ENCODE measurements at regions not wholly inside any gene's neighbourhood (a gene's known extent, or its start where the extent isn't known, plus 50 kb on each side); places are given as distances from the start of the nearest gene placed in this dataset.
"Not testable (repeated sequence)": the region's sequence is repeated elsewhere in the genome, so short reads cannot be mapped to it uniquely, and the experiment has no call there.

DNA sequence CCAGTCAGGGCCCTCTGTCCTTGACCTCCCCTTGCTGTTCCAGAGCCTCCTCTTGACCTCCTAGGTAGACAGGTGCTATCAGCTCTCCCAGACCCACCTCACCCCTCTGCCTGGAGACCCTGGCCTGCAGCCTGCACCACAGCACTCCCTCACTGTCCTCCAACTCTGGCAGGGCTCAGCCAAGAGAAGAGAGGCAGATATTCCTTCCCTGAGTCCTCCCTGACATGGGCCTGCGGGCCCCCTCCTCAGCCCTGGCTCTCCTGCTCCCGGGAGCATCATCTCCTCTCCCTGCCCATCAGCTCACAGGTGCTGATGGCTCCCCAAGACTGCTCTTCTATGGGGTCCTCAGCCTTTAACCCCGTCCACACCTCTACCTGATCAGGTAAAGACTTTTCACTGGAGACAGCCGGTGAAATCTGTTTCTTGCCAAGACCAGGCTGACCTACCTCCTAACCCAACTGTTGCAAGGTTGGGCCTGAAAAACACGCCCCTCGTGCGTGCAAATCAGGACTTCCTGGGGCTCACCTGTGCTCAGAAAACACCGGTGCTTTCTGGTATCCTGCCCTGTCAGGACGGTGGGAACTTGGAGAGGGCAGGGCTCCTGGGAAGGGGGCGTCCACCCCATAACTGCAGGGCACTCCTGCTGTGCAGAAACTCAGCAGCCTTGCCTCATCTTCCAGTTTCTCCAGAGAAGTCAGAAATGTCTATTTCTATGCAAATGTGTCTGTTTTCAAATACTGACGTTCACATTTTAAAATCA lies 160.7 kb downstream of the SHANK2 start:
- no peak for DNase-seq
- H3K4me3 Mint-ChIP-seq = no peak overlapping the region
- no peak overlapping the region for H3K27ac Mint-ChIP-seq
- no peaks in the 10 kb centered on the region for H3K4me1 Mint-ChIP-seq
- ChIA-PET CTCF (no interaction called here), POLR2A (no interaction called here)
- no peaks in the 10 kb centered on the region for H3K36me3 Mint-ChIP-seq (ENCODE audit: low read depth)
- no peaks in the 10 kb centered on the region for H3K9me3 Mint-ChIP-seq
- peaks cover 3% of the 10 kb centered on the region for H3K27me3 Mint-ChIP-seq

DNA sequence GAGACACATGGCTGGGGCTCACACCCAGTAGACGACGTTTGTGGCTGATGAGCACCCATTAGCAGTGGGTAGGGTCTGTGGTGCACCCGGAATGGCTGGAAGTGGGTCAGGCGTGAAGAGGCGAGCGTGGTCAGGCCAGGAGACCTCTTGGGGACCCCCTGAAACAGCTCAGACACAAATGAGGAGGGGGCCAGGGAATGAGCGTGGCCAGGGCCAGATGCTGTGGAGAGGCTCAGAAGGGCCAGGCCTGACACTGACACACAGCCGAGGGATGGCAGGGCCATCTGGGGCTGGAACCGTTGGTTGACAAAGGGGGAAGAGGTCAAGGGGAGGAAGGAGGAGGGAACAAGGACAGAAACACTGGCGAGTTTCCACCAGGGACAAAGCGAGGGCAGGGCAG lies 162.8 kb downstream of the SHANK2 start:
- H3K27ac Mint-ChIP-seq = no peak overlapping the region
- H3K27me3 Mint-ChIP-seq = peaks cover 3% of the 10 kb centered on the region
- CTCF ChIA-PET = interaction anchor here (0.7 to 1.0 kb wide), 2 partner anchors 8 to 1055 kb away, joined by 3 read pairs; no protein-coding TSS in a partner anchor
- no peak for DNase-seq
- H3K4me3 Mint-ChIP-seq = no peak overlapping the region
- POLR2A ChIA-PET = no interaction called here
- H3K4me1 Mint-ChIP-seq = no peaks in the 10 kb centered on the region
- H3K36me3 Mint-ChIP-seq (ENCODE audit: low read depth) = no peaks in the 10 kb centered on the region
- no peaks in the 10 kb centered on the region for H3K9me3 Mint-ChIP-seq

- CTCF ChIA-PET; H3K36me3 Mint-ChIP-seq (ENCODE audit: low read depth): not testable (repeated sequence)
These were observed 163.8 kb downstream of the SHANK2 start for GRCh38 chr11:71088314-71089215.

GRCh38 chr11:71086687-71087258 lies 165.6 kb downstream of the SHANK2 start:
- DNase-seq = no peak
- Mint-ChIP-seq H3K27ac (no peak overlapping the region), H3K4me1 (no peaks in the 10 kb centered on the region), H3K9me3 (no peaks in the 10 kb centered on the region), H3K4me3 (no peak overlapping the region), H3K36me3 (ENCODE audit: low read depth) (no peaks in the 10 kb centered on the region), H3K27me3 (peaks cover 3% of the 10 kb centered on the region)
- POLR2A ChIA-PET = no interaction called here
- CTCF ChIA-PET = no interaction called here

More at GRCh38 chr11:71088314-71089215, 163.8 kb downstream of the SHANK2 start:
- H3K4me3 Mint-ChIP-seq, DNase-seq, H3K9me3 Mint-ChIP-seq, H3K4me1 Mint-ChIP-seq, H3K27ac Mint-ChIP-seq, POLR2A ChIA-PET, H3K27me3 Mint-ChIP-seq: not testable (repeated sequence)

DNA sequence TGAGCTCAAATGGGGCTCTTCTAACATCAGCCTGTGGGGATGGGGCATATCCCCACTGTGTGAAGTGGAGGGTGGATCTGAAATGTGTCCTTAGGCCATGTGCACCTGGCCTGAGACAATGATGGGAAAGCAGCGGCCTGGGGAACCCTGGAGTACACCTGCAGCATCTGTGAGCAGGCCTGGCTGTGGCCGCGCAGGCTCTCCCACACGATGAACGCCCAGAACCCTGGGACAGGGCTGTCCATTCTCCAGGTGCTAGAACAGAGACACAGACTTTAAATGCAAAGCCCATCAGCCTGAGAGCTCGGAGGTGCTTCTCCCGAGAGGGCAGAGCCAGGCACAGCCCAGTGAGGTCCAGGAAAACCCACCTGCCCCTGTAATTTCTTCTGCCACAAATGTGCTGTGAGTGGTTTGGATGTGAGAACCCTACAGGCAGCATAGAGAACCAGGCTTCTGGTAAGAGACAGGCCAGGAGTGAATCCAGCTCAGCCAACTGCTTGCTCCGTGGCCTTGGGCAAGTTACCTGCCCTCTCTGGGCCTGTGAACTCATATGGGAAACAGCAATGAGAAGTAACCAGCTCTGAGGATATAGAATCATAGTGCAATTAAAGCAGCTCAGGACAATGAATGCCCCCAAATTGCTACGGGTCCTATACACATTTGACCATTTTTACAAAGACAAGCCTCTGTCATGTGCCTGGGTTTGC lies 167.9 kb downstream of the SHANK2 start:
- no peaks in the 10 kb centered on the region for H3K9me3 Mint-ChIP-seq
- H3K36me3 Mint-ChIP-seq (ENCODE audit: low read depth) = no peaks in the 10 kb centered on the region
- ChIA-PET CTCF (no interaction called here), POLR2A (no interaction called here)
- no peaks in the 10 kb centered on the region for H3K4me1 Mint-ChIP-seq
- no peak overlapping the region for H3K4me3 Mint-ChIP-seq
- peaks cover 1% of the 10 kb centered on the region for H3K27me3 Mint-ChIP-seq
- DNase-seq = no peak
- no peak overlapping the region for H3K27ac Mint-ChIP-seq

GRCh38 chr11:71083105-71083504 lies 169.3 kb downstream of the SHANK2 start:
- CTCF ChIA-PET = no interaction called here
- H3K4me3 Mint-ChIP-seq = no peak overlapping the region

DNA sequence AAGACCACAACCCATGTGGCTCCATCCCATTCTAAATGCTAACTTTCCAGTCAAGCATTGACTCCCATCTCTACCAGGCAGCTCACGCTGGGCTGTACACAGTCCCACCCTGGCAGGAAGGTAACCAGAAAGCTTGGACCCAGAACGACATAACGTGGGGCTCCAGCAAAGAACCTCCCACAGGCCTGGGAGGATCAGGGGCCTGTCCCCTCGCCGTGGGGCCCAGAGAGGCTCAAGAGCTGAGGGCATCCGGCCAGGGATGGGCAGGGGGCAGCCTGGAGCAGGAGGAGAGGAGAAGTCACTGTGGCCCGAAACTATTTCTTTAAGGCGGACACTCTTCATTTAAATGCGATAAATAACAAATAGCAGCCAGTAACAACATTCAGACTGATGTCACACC lies 169.9 kb downstream of the SHANK2 start:
- H3K4me3 Mint-ChIP-seq = no peak overlapping the region
- H3K36me3 Mint-ChIP-seq (ENCODE audit: low read depth) = no peaks in the 10 kb centered on the region

More at GRCh38 chr11:71083105-71083504, 169.3 kb downstream of the SHANK2 start:
- POLR2A ChIA-PET = no interaction called here
- Mint-ChIP-seq H3K27me3 (no peaks in the 10 kb centered on the region), H3K36me3 (ENCODE audit: low read depth) (no peaks in the 10 kb centered on the region), H3K27ac (no peak overlapping the region), H3K9me3 (no peaks in the 10 kb centered on the region), H3K4me1 (no peaks in the 10 kb centered on the region)
- DNase-seq = no peak

DNA sequence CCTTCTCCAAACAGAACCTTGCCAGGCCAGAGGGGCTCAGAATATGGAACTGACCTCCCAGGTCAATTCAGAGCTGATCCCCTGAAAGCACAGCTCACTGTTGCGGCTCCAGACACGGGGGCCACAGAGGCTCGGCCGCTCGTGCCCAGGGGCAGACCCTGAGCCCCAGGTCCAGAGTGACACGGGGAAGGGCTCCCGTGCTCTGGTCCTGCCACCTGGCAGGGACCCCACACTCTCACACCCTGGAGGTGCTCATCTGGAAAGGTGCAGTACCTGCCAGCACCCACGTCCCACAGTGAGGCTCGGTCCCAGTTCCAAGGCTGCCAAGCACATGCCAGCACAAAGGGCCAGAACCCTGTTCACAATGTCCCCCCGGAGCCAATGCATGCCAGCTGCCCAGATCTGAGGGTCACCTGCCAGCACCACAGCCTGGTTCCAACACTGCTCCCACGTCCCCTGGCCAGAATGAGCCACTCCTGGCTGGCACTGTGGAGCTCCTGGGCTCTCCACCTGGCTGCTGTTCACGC lies 170.6 kb downstream of the SHANK2 start:
- no peak overlapping the region for H3K4me3 Mint-ChIP-seq
- H3K4me1 Mint-ChIP-seq = no peaks in the 10 kb centered on the region
- CTCF ChIA-PET = interaction anchor here (0.6 kb wide), 1 partner anchor 8 kb away, joined by 3 read pairs; no protein-coding TSS in a partner anchor
- no peaks in the 10 kb centered on the region for H3K27me3 Mint-ChIP-seq
- no peak overlapping the region for H3K27ac Mint-ChIP-seq
- H3K36me3 Mint-ChIP-seq (ENCODE audit: low read depth) = no peaks in the 10 kb centered on the region
- POLR2A ChIA-PET = no interaction called here
- DNase-seq = no peak
- no peaks in the 10 kb centered on the region for H3K9me3 Mint-ChIP-seq

More for the DNA sequence above, 169.9 kb downstream of the SHANK2 start:
- no peaks in the 10 kb centered on the region for H3K27me3 Mint-ChIP-seq
- ChIA-PET POLR2A (no interaction called here), CTCF (no interaction called here)
- no peaks in the 10 kb centered on the region for H3K4me1 Mint-ChIP-seq
- no peak overlapping the region for H3K27ac Mint-ChIP-seq
- H3K9me3 Mint-ChIP-seq = no peaks in the 10 kb centered on the region
- no peak for DNase-seq

DNA sequence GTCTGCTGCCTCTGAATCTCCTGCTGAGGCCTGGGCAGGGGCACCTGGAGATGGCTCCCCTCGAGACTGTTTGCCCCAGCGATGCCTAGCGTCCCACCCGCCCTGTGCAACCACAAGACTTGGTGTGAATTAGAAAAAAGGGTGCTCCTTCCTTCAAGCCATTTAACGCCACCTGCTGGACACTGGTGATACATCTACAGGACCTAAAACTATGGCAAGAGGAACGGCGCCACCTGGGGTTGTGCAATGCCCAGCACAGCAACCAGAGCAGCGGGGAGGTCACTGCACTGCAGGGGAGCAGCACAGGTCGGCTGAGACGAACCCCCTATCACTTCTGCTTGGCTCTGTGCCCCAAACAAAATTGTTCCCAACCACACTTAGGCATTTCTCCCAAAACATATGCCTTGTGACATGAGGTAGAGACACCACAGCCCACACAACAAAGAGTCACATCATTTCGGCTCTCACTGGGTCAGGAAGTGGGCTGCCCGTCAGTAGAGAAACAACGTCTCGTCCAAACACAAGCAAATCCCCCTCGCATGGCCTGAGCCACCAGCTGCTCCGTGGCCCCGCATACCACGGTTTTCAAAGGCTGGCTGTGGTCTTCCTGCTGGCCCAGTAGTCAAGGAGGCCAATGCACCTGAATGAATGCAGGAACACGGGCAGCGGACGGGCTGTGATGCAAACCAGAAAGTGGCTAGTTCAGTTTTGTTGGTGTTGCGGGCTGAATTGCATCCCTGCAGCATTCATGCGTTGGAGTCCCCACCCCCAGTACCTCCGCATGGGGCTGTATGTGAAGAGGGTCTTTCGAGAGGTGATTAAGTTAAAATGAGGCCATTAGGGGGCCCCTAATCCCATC lies 171.9 kb downstream of the SHANK2 start:
- Mint-ChIP-seq H3K27me3 (no peaks in the 10 kb centered on the region), H3K9me3 (no peaks in the 10 kb centered on the region), H3K4me3 (no peak overlapping the region), H3K27ac (no peak overlapping the region), H3K4me1 (no peaks in the 10 kb centered on the region), H3K36me3 (ENCODE audit: low read depth) (no peaks in the 10 kb centered on the region)
- ChIA-PET CTCF (no interaction called here), POLR2A (no interaction called here)
- peak; percentile 51 for DNase-seq

GRCh38 chr11:71079795-71080194 lies 172.6 kb downstream of the SHANK2 start:
- Mint-ChIP-seq H3K4me3 (no peak overlapping the region), H3K36me3 (ENCODE audit: low read depth) (no peaks in the 10 kb centered on the region), H3K9me3 (no peaks in the 10 kb centered on the region), H3K27ac (no peak overlapping the region), H3K4me1 (no peaks in the 10 kb centered on the region), H3K27me3 (no peaks in the 10 kb centered on the region)
- no peak for DNase-seq
- ChIA-PET CTCF (no interaction called here), POLR2A (no interaction called here)

DNA sequence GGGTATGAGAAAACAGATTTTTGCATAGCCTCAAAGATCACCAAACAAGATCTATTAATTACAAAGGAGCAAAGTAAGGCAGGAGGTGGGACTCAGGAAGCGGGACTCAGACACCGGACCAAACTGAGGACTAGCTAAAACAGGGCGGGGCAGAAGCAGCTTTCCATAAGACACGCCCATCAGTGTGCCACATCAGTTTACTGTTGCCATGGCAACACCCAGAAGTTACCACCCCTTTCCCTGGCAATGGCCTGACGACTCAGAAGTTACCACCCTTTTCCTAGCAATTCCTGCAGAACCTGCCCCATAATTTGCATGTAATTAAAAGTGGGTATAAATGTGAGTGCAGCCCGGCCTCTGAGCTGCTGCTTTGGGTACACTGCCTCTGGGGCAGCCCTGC lies 173.9 kb downstream of the SHANK2 start:
- Mint-ChIP-seq H3K4me1 (no peaks in the 10 kb centered on the region), H3K9me3 (no peaks in the 10 kb centered on the region), H3K36me3 (ENCODE audit: low read depth) (no peaks in the 10 kb centered on the region), H3K27ac (no peak overlapping the region), H3K4me3 (no peak overlapping the region), H3K27me3 (no peaks in the 10 kb centered on the region)
- ChIA-PET POLR2A (no interaction called here), CTCF (no interaction called here)
- no peak for DNase-seq
